ENCODE measurements at regions not wholly inside any gene's neighbourhood (a gene's known extent, or its start where the extent isn't known, plus 50 kb on each side); places are given as distances from the start of the nearest gene placed in this dataset.
A peak's percentile ranks its signal among the peaks of the same experiment; 100 is the strongest.

GRCh38 chr10:2772816-2773631, 294.3 kb upstream of the PFKP start:
- no peak overlapping the region for H2BK15ac ChIP-seq (ENCODE audit: low read depth, low read length)
- H3K9ac ChIP-seq (ENCODE audit: extremely low read depth, insufficient read length, low read length) = no peak overlapping the region
- H3K56ac ChIP-seq (ENCODE audit: insufficient read length, low read depth, low read length) = no peak overlapping the region
- H2BK120ac ChIP-seq (ENCODE audit: low read depth, low read length, poor library complexity, severe bottlenecking) = no peak overlapping the region
- no peaks in the 10 kb centered on the region; a peak in 1 of 4 replicates for H3K4me1 Mint-ChIP-seq
- no peaks in the 10 kb centered on the region for H4K20me1 ChIP-seq (ENCODE audit: control insufficient read depth, insufficient read depth, insufficient read length)
- no peak overlapping the region for H2BK12ac ChIP-seq (ENCODE audit: insufficient read length, low read depth, low read length)
- H4K5ac ChIP-seq (ENCODE audit: insufficient read length, low read depth, low read length) = no peak overlapping the region
- TF ChIP-seq CTCF (conservative IDR thresholded peaks at IDR 0.05) = no peak
- no peaks in the 10 kb centered on the region for H3K36me3 Mint-ChIP-seq (ENCODE audit: insufficient read depth in 1 of 3, low read depth in 3 of 3)
- H3K4me1 ChIP-seq (ENCODE audit: insufficient read depth, low read length) = no peaks in the 10 kb centered on the region
- H3K4me2 ChIP-seq (ENCODE audit: insufficient read depth, insufficient read length, low read length) = no peak overlapping the region
- no peak overlapping the region for H4K91ac ChIP-seq (ENCODE audit: insufficient read length, low read depth, low read length)
- peaks cover 3 to 4% of the 10 kb centered on the region in 2 experiments; a peak in 2 of 5 replicates for H3K9me3 Mint-ChIP-seq
- H2BK20ac ChIP-seq (ENCODE audit: low read depth, low read length, poor library complexity, severe bottlenecking) = no peak overlapping the region
- H3K79me2 ChIP-seq (ENCODE audit: insufficient read depth, low read length) = no peaks in the 10 kb centered on the region
- no peaks in the 10 kb centered on the region for H3K27me3 ChIP-seq (ENCODE audit: insufficient read depth, low read length)
- H3K4ac ChIP-seq (ENCODE audit: low read depth, low read length) = no peak overlapping the region
- no peaks in the 10 kb centered on the region for H3K23me2 ChIP-seq (ENCODE audit: insufficient read length, low read depth, low read length, poor library complexity, severe bottlenecking)
- no peak overlapping the region for H3K18ac ChIP-seq (ENCODE audit: insufficient read length, low read depth, low read length)
- 0 out of 2 replicates have a peak overlapping the region, but pooled peaks have one; percentile 16 for H3K14ac ChIP-seq (ENCODE audit: insufficient read depth, low read length)
- DNase-seq = no peak
- no peak overlapping the region for H3K23ac ChIP-seq (ENCODE audit: insufficient read length, low read depth, low read length)
- H4K8ac ChIP-seq (replicated peaks; ENCODE audit: insufficient read length, low read depth, low read length) = no peak overlapping the region
- WGBS (ENCODE audit: extremely low coverage, insufficient read length, low lambda C conversion rate) = no CpG with 5 or more reads among the region's 41 CpGs
- no peak overlapping the region for H2BK5ac ChIP-seq (ENCODE audit: insufficient read length, low read length)
- H3K9me3 ChIP-seq (ENCODE audit: control insufficient read depth, low read depth, low read length) = no peaks in the 10 kb centered on the region
- peaks cover 2% of the 10 kb centered on the region for H3K27me3 Mint-ChIP-seq (ENCODE audit: low read depth)
- no peak overlapping the region for H3K27ac Mint-ChIP-seq
- H2AK5ac ChIP-seq (ENCODE audit: insufficient read length, low read length) = no peak overlapping the region
- no peak overlapping the region for H3K27ac ChIP-seq (ENCODE audit: insufficient read length, low read depth, low read length)
- H3T11ph ChIP-seq (ENCODE audit: low read length) = no peak overlapping the region
- H3K79me1 ChIP-seq (ENCODE audit: insufficient read depth, low read depth, low read length, poor library complexity, severe bottlenecking) = no peaks in the 10 kb centered on the region
- H3K4me3 Mint-ChIP-seq = no peak overlapping the region
- H2AFZ ChIP-seq (ENCODE audit: low read length) = no peak overlapping the region
